AG04449 (cell line): ENCODE measurements at regions not wholly inside any gene's neighbourhood (a gene's known extent, or its start where the extent isn't known, plus 50 kb on each side); places are given as distances from the start of the nearest gene placed in this dataset.

Experiments
- CTCF ChIA-PET: fragments of 350-600 bp; formaldehyde crosslinking; extraction: SDS; loops from one replicate; lab custom pipeline; 2021; ENCODE audit warnings: antibody characterized with exemption; lab: Yijun Ruan, JAX
- POLR2A ChIA-PET: fragments of 400-600, 350-600 bp; formaldehyde crosslinking; extraction: SDS; loops from one replicate; lab custom pipeline; 2020; ENCODE audit warnings: antibody characterized with exemption, inconsistent platforms; lab: Yijun Ruan, JAX
- DNase-seq: peaks from one replicate; pipeline ENCODE4 v3.0.0-alpha.2; 2010; ENCODE audit warnings: low read depth, low spot score
- H3K4me3 ChIP-seq: 2 replicates; pipeline ENCODE4 v1.5.1; 2011; ENCODE audit warnings: low read depth, mild to moderate bottlenecking, control low read depth, low read length
- TF ChIP-seq, protein P1 (sequence below): IDR thresholded peaks from one replicate; pipeline ENCODE4 v1.5.1; 2011; ENCODE audit warnings: mild to moderate bottlenecking, moderate library complexity, low read length, control low read depth, inconsistent platforms; ENCODE audit not compliant: insufficient read depth; ENCODE audit errors: missing control alignments

- TF ChIP-seq, protein P1, sequence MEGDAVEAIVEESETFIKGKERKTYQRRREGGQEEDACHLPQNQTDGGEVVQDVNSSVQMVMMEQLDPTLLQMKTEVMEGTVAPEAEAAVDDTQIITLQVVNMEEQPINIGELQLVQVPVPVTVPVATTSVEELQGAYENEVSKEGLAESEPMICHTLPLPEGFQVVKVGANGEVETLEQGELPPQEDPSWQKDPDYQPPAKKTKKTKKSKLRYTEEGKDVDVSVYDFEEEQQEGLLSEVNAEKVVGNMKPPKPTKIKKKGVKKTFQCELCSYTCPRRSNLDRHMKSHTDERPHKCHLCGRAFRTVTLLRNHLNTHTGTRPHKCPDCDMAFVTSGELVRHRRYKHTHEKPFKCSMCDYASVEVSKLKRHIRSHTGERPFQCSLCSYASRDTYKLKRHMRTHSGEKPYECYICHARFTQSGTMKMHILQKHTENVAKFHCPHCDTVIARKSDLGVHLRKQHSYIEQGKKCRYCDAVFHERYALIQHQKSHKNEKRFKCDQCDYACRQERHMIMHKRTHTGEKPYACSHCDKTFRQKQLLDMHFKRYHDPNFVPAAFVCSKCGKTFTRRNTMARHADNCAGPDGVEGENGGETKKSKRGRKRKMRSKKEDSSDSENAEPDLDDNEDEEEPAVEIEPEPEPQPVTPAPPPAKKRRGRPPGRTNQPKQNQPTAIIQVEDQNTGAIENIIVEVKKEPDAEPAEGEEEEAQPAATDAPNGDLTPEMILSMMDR, result no peak
- ChIA-PET CTCF (no interaction called here), POLR2A (no interaction called here)
- no peak for DNase-seq
- no peak overlapping the region for H3K4me3 ChIP-seq
These were observed 1282.3 kb upstream of the TENM3 start for GRCh38 chr4:180960743-180961401.

- CTCF ChIA-PET, result no interaction called here
- DNase-seq, result no peak
- TF ChIP-seq, protein P1, result no peak
- no peak overlapping the region for H3K4me3 ChIP-seq
- POLR2A ChIA-PET, result no interaction called here
These were observed 1280.9 kb upstream of the TENM3 start for GRCh38 chr4:180962268-180962667.

DNA sequence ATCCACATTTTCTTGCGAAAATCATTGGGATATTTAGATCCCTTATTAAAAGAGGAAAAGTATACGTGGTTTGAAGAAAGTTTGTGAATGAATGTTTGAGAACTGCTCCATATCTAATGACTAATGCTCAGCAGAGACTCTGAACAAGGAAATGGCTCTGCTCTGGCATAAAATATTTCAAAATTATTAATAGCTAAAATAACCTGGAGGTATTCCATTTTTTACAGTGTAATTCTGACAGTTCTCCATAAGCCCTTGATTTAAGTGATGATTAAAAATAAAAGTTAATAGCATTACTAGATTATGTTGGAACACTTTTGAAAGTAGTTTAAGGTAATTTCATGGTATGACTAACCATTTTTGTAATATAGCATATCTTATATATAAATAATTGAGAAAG lies 1276.9 kb upstream of the TENM3 start:
- no peak overlapping the region for H3K4me3 ChIP-seq
- CTCF ChIA-PET, result no interaction called here
- POLR2A ChIA-PET, result no interaction called here
- DNase-seq, result no peak
- TF ChIP-seq, protein P1, result no peak

DNA sequence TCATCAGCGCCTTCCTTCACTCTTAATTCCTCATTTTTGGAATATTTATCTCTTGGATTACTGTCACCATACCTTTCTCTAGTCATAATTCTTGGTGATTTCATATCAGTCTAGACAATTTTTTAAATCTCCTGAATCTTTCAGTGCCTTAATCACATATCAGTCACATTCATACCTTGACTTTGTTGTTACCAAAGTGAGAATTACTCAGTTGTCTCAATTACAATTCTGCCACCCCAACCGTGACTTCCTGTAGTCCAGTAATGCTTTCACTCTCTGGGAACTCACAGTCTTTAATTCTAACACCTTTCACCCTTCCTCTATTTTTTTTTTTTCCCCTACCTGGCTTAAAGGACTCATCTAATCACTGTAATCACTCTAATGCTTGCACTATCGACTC lies 1275.3 kb upstream of the TENM3 start:
- CTCF ChIA-PET, result no interaction called here
- POLR2A ChIA-PET, result no interaction called here
- TF ChIP-seq, protein P1, result no peak
- no peak for DNase-seq
- H3K4me3 ChIP-seq, result no peak overlapping the region

DNA sequence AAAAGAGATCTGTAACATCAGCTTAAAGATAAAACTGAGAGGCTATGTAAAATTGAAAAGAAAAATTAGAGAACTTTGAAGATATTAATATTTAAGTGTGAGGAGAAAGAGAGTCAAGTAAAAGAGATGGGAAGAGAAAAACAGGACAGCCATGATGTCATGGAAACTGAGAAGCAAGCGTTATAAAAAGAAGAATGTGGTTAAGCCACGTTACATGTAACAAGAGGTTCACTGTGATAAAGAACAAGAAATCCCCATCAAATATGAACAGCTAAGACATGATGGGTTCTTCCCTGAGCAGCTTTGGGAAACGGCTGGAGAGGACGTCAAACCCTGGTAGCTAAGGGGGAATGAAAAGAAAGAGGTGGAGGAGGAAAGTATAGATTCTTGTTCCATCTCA lies 1269.3 kb upstream of the TENM3 start:
- TF ChIP-seq, protein P1, result no peak
- H3K4me3 ChIP-seq, result no peak overlapping the region
- ChIA-PET POLR2A (no interaction called here), CTCF (no interaction called here)
- no peak for DNase-seq

GRCh38 chr4:180990931-180991330 lies 1252.3 kb upstream of the TENM3 start:
- no peak overlapping the region for H3K4me3 ChIP-seq
- CTCF ChIA-PET, result no interaction called here
- POLR2A ChIA-PET, result no interaction called here
- no peak for DNase-seq
- TF ChIP-seq, protein P1, result no peak
